Endothelial cell of umbilical vein (primary cell): ENCODE measurements at regions not wholly inside any gene's neighbourhood (a gene's known extent, or its start where the extent isn't known, plus 50 kb on each side); places are given as distances from the start of the nearest gene placed in this dataset.

Source experiments
- BruUV-seq: library from RNA; stranded (reverse); fragments of 400-500 nt; replicated peaks from 2 replicates; lab custom pipeline; 2021; lab: Mats Ljungman, UMichigan
- CTCF ChIA-PET: fragments of 300-600, 350-600 bp; sonication (Branson Sonifier 250); formaldehyde crosslinking; loops from one replicate; lab custom pipeline; 2021; ENCODE audit warnings: antibody characterized with exemption, inconsistent platforms; lab: Charles Lee
- POLR2A ChIA-PET: fragments of 300-600, 350-600 bp; sonication (Branson Sonifier 250); formaldehyde crosslinking; loops from one replicate; lab custom pipeline; 2021; ENCODE audit warnings: antibody characterized with exemption, inconsistent platforms; lab: Charles Lee
- DNase-seq: peaks from one replicate; pipeline ENCODE4 v3.0.0-alpha.2; 2011; ENCODE audit warnings: low read depth, low spot score
- FAIRE-seq: peaks from 2 replicates; lab custom pipeline; 2011; peaks lifted over from hg19 to GRCh38; lab: Jason Lieb, UNC
- H2AFZ ChIP-seq: 2 replicates; pipeline ENCODE4 v1.6.0; 2012; ENCODE audit warnings: low read depth, low read length, control low read depth, inconsistent platforms
- H3K27ac ChIP-seq: 2 replicates; pipeline ENCODE4 v1.5.1; 2011; ENCODE audit warnings: low read depth, mild to moderate bottlenecking, control low read depth, low read length, moderate library complexity; ENCODE audit not compliant: insufficient read depth
- H3K27me3 ChIP-seq, 2 experiments: 2 replicates each; pipeline versions ENCODE4 v1.6.0 to v1.6.1; 2011; ENCODE audit warnings: low read length in 2 of 2, mixed read lengths in 1 of 2; ENCODE audit not compliant: control insufficient read depth in 2 of 2, insufficient read depth in 2 of 2
- H3K36me3 ChIP-seq, 2 experiments: 2 replicates in 1 of 2; 3 replicates in 1 of 2; pipeline ENCODE4 v1.5.1; 2011; ENCODE audit warnings: low read length in 2 of 2, mild to moderate bottlenecking in 1 of 2, moderate library complexity in 1 of 2; ENCODE audit not compliant: control insufficient read depth in 2 of 2, insufficient read depth in 2 of 2; ENCODE audit errors: extremely low read depth in 1 of 2
- H3K4me1 ChIP-seq: 3 replicates; pipeline ENCODE4 v1.5.1; 2011; ENCODE audit warnings: mild to moderate bottlenecking, low read length; ENCODE audit not compliant: control insufficient read depth, insufficient read depth; ENCODE audit errors: extremely low read depth
- H3K4me2 ChIP-seq: 2 replicates; pipeline ENCODE4 v1.6.1; 2011; ENCODE audit warnings: low read length, control low read depth, mixed read lengths; ENCODE audit not compliant: insufficient read depth
- H3K4me3 ChIP-seq, 3 experiments: fragments of 200-600 bp in 1 of 3; sonication (generic), shearing (Covaris generic) in 1 of 3; replicated peaks in 1 of 3; 2 replicates each; pipeline ENCODE4 v1.5.1; 2011 to 2016; ENCODE audit warnings: control low read depth in 3 of 3, low read length in 3 of 3, mild to moderate bottlenecking in 2 of 3, inconsistent platforms in 1 of 3, low read depth in 1 of 3, moderate library complexity in 1 of 3; ENCODE audit not compliant: insufficient read depth in 1 of 3
- H3K79me2 ChIP-seq: 2 replicates; pipeline ENCODE4 v1.6.0; 2012; ENCODE audit warnings: low read length, inconsistent platforms; ENCODE audit not compliant: control insufficient read depth, insufficient read depth
- H3K9ac ChIP-seq: replicated peaks from 2 replicates; pipeline ENCODE3; 2011; ENCODE audit warnings: low read length, control low read depth; ENCODE audit not compliant: insufficient read depth; ENCODE audit errors: extremely low read depth
- H3K9me1 ChIP-seq: replicated peaks from 3 replicates; pipeline ENCODE4 v1.6.0; 2011; ENCODE audit warnings: mild to moderate bottlenecking, low read length; ENCODE audit not compliant: control insufficient read depth, insufficient read depth; ENCODE audit errors: extremely low read depth
- H3K9me3 ChIP-seq: replicated peaks from 2 replicates; pipeline ENCODE4 v1.5.1; 2012; ENCODE audit warnings: low read length, inconsistent platforms; ENCODE audit not compliant: control insufficient read depth, insufficient read depth
- H4K20me1 ChIP-seq: replicated peaks from 2 replicates; pipeline ENCODE3; 2011; ENCODE audit warnings: mild to moderate bottlenecking, low read length; ENCODE audit not compliant: control insufficient read depth, insufficient read depth; ENCODE audit errors: extremely low read depth
- EZH2 ChIP-seq: IDR thresholded peaks from 2 replicates; pipeline ENCODE4 v1.6.1; 2012; ENCODE audit warnings: borderline replicate concordance, low read depth, mild to moderate bottlenecking, moderate library complexity, low read length, inconsistent platforms; ENCODE audit not compliant: severe bottlenecking
- FOS ChIP-seq: IDR thresholded peaks from 2 replicates; pipeline ENCODE4 v1.6.1; 2011; ENCODE audit warnings: mild to moderate bottlenecking, low read length, moderate library complexity, borderline replicate concordance; ENCODE audit not compliant: insufficient read depth
- GATA2 ChIP-seq: IDR thresholded peaks from 2 replicates; pipeline ENCODE4 v1.7.0; 2011; ENCODE audit warnings: low read depth, mild to moderate bottlenecking, moderate library complexity, mixed read lengths, low read length; ENCODE audit not compliant: insufficient read length, insufficient read depth
- JUN ChIP-seq: IDR thresholded peaks from 2 replicates; pipeline ENCODE4 v1.6.1; 2011; ENCODE audit warnings: borderline replicate concordance, low read depth; ENCODE audit not compliant: insufficient read length, insufficient read depth
- MAX ChIP-seq: IDR thresholded peaks from 2 replicates; pipeline ENCODE4 v1.6.1; 2011; ENCODE audit not compliant: insufficient read depth, insufficient read length
- dilution Hi-C: fragments of 300-500 bp; cut with MboI; formaldehyde crosslinking; loops from one replicate; pipeline ENCODE4 v1.15.0; 2019; ENCODE audit warnings: low sequenced_read_pairs; ENCODE audit not compliant: extremely low pct_ligation_motif_present
- intact Hi-C: fragments of 100-400 bp; cut with micrococcal nuclease; formaldehyde crosslinking; loops from one replicate; pipeline ENCODE4 v1.10.0; 2022

DNA sequence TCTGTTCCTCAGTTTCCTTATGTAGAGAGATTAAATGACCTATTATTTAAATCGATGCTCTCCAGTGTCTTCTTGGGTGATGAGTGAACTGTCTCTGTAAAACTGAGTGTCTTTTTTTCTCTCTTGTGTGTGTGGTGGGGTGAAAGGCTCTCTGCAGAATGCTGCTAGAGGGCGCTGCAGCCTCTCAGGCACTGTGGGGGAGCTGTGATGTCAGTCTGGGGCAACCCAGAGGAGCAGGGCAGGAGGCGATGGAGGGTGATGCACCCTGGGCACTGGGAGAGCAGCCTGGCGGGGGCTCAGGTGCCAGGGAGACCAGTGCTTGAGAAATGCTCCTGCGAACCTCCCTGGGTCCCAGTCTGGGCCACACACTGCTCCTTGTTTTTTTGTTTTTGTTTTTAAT is 110.1 kb upstream of the POM121L12 start:
- no peak overlapping the region for H3K27ac ChIP-seq

GRCh38 chr7:52920977-52921376 is 114.5 kb upstream of the POM121L12 start:
- H4K20me1 ChIP-seq = no peaks in the 10 kb centered on the region
- H3K4me1 ChIP-seq = no peaks in the 10 kb centered on the region
- POLR2A ChIA-PET = no interaction called here
- CTCF ChIA-PET = interaction anchor here (1.0 kb wide), 1 partner anchor 40 kb away, joined by 3 read pairs; no protein-coding TSS in a partner anchor
- no TSS peak for BruUV-seq
- H3K9ac ChIP-seq = no peak overlapping the region
- no peak overlapping the region for H2AFZ ChIP-seq
- no peaks in the 10 kb centered on the region for H3K9me3 ChIP-seq
- DNase-seq = no peak
- H3K36me3 ChIP-seq = no peaks in the 10 kb centered on the region
- no peak for FAIRE-seq
- no peaks in the 10 kb centered on the region for H3K27me3 ChIP-seq
- H3K9me1 ChIP-seq = no peaks in the 10 kb centered on the region
- intact Hi-C loops = loop anchor here (10.0 kb wide), 1 partner anchor 256 kb away; no protein-coding TSS in a partner anchor
- dilution Hi-C loops = no loop called here
- TF ChIP-seq EZH2 = no peak
- TF ChIP-seq JUN = no peak
- H3K4me3 ChIP-seq = no peak overlapping the region
- no peak overlapping the region for H3K4me2 ChIP-seq
- no peak overlapping the region for H3K27ac ChIP-seq
- no peaks in the 10 kb centered on the region for H3K79me2 ChIP-seq

More for the DNA sequence above, 110.1 kb upstream of the POM121L12 start:
- Histone ChIP-seq H3K9me3 (no peaks in the 10 kb centered on the region), H3K4me1 (peaks cover 26% of the 10 kb centered on the region), H3K4me2 (no peak overlapping the region), H3K79me2 (no peaks in the 10 kb centered on the region), H4K20me1 (no peaks in the 10 kb centered on the region), H3K4me3 (no peak overlapping the region), H3K9me1 (no peaks in the 10 kb centered on the region), H3K9ac (no peak overlapping the region), H2AFZ (no peak overlapping the region), H3K36me3 (no peaks in the 10 kb centered on the region), H3K27me3 (no peaks in the 10 kb centered on the region)
- intact Hi-C loops = loop anchor here (10.0 kb wide), 1 partner anchor 261 kb away; no protein-coding TSS in a partner anchor
- ChIA-PET POLR2A (no interaction called here), CTCF (no interaction called here)
- no TSS peak for BruUV-seq
- DNase-seq = no peak
- FAIRE-seq = no peak
- TF ChIP-seq FOS (no peak), MAX (no peak), GATA2 (no peak)
- dilution Hi-C loops = no loop called here
